Coronary artery (tissue), 2 donors: ENCODE measurements at regions not wholly inside any gene's neighbourhood (a gene's known extent, or its start where the extent isn't known, plus 50 kb on each side); places are given as distances from the start of the nearest gene placed in this dataset.

Source experiments
- DNase-seq: peaks from one replicate; pipeline ENCODE4 v3.0.0-alpha.2; 2017; ENCODE audit warnings: low spot score
- H3K27ac ChIP-seq, 2 donors: fragments of 200-600 bp; sonication (generic); one replicate each; pipeline ENCODE4 v1.5.1; 2016 to 2019
- H3K4me3 ChIP-seq: fragments of 200-600 bp; sonication (generic); 2 replicates; pipeline ENCODE4 v1.5.1; 2016; ENCODE audit warnings: mild to moderate bottlenecking, moderate library complexity
- CTCF ChIP-seq: fragments of 200-600 bp; sonication (generic); IDR thresholded peaks from one replicate; pipeline ENCODE4 v1.5.1; 2019; ENCODE audit warnings: antibody characterized with exemption

GRCh38 chr10:44284198-44285084, 100.5 kb downstream of the CXCL12 start:
- no peak for TF ChIP-seq CTCF
- no peak overlapping the region for H3K27ac ChIP-seq
- no peak for DNase-seq
- no peak overlapping the region for H3K4me3 ChIP-seq

- no peak for TF ChIP-seq CTCF
- DNase-seq = no peak
- H3K27ac ChIP-seq = no peak overlapping the region
- no peak overlapping the region for H3K4me3 ChIP-seq
Observed at GRCh38 chr10:44282626-44283300, 102.1 kb downstream of the CXCL12 start.

- Histone ChIP-seq H3K27ac (peak overlapping the region in 1 of 2 donors; percentile 57), H3K4me3 (no peak overlapping the region)
- TF ChIP-seq CTCF = no peak
Observed at GRCh38 chr10:44281662-44282061, 103.2 kb downstream of the CXCL12 start.

GRCh38 chr10:44281089-44281613, 103.7 kb downstream of the CXCL12 start:
- no peak for TF ChIP-seq CTCF
- Histone ChIP-seq H3K27ac (peak overlapping the region in 1 of 2 donors; percentile 57), H3K4me3 (no peak overlapping the region)
- DNase-seq = no peak

More at GRCh38 chr10:44281662-44282061, 103.2 kb downstream of the CXCL12 start:
- DNase-seq = no peak

- Histone ChIP-seq H3K27ac (peak overlapping the region in 1 of 2 donors; percentile 57), H3K4me3 (no peak overlapping the region)
- no peak for TF ChIP-seq CTCF
- DNase-seq = no peak
Observed at GRCh38 chr10:44280226-44281014, 104.5 kb downstream of the CXCL12 start.

GRCh38 chr10:44279426-44280126, 105.3 kb downstream of the CXCL12 start:
- H3K27ac ChIP-seq = no peak overlapping the region
- H3K4me3 ChIP-seq = no peak overlapping the region
- DNase-seq = no peak
- TF ChIP-seq CTCF = no peak
